Fibroblast of villous mesenchyme (primary cell): ENCODE measurements at regions not wholly inside any gene's neighbourhood (a gene's known extent, or its start where the extent isn't known, plus 50 kb on each side); places are given as distances from the start of the nearest gene placed in this dataset.

Source experiments
- DNase-seq: peaks from one replicate; pipeline ENCODE4 v3.0.0-alpha.2; 2010; ENCODE audit warnings: low read depth
- H3K4me3 ChIP-seq: 2 replicates; pipeline ENCODE4 v1.5.1; 2011; ENCODE audit warnings: low read depth, mild to moderate bottlenecking, low read length
- CTCF ChIP-seq: IDR thresholded peaks from 2 replicates; pipeline ENCODE4 v1.5.1; 2012; ENCODE audit warnings: low read depth, mild to moderate bottlenecking, low read length; ENCODE audit not compliant: insufficient read depth

- H3K4me3 ChIP-seq = no peak overlapping the region
- DNase-seq = no peak
- no peak for TF ChIP-seq CTCF
Measured at GRCh38 chr4:41331224-41331623, 74.5 kb downstream of the UCHL1 start.

GRCh38 chr4:41332510-41333054 is 75.9 kb downstream of the UCHL1 start:
- H3K4me3 ChIP-seq = no peak overlapping the region
- no peak for DNase-seq
- TF ChIP-seq CTCF = no peak

GRCh38 chr4:41334182-41334581 is 77.5 kb downstream of the UCHL1 start:
- no peak for TF ChIP-seq CTCF
- DNase-seq = no peak
- no peak overlapping the region for H3K4me3 ChIP-seq

DNA sequence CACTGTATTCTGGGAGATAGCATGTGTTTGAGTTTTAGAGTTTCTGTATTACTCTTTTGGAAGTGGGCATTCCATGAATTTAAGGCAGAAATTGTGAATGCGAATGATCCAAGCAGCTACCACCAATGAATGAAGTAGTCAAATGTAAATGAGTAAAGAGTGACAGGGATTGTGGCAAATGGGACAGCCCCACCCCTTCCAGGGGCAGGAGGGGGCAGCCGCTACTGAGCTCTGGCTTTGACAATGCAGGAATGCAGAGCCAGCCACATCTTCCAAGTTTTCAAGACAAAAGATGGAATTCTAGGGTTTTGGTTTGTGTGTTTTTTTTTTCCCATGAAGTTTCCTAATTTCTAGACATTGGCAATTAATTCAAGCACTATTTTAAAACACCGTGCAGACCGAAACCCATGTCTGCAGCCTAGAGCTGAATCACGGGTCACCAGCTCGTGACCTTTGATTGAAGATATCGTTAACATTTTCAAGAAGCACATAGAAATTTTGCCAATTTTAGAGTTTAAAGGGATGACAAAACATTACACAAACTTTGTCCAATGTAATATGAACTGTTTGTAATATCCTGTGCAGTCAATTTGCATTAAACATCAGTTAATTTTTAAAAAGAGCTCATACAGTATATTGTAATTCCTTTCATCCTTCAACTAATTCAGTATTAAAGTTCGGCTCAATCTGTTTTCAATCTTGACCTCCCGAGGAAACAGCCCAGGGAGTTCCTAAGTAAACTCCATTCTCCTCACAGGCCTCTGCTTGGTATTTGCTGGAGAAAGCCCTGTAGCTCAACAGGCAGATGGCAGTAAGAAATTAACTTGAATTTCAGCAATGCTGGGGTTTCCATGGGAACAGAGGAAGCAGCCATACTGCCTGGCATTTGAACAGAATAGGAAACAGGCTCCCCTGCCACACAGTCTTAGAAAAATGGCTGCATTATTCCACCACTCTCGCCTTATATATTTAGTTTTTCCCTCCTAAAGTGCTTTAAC is 83.4 kb downstream of the UCHL1 start:
- DNase-seq = peak; percentile 38
- no peak for TF ChIP-seq CTCF
- no peak overlapping the region for H3K4me3 ChIP-seq

- DNase-seq = peak; percentile 58
- TF ChIP-seq CTCF = no peak
- no peak overlapping the region for H3K4me3 ChIP-seq
Measured at GRCh38 chr4:41346306-41347061, 89.8 kb downstream of the UCHL1 start.

GRCh38 chr4:41349021-41349420 is 92.3 kb downstream of the UCHL1 start:
- no peak for DNase-seq

More at GRCh38 chr4:41349021-41349420, 92.3 kb downstream of the UCHL1 start:
- H3K4me3 ChIP-seq = no peak overlapping the region
- TF ChIP-seq CTCF = no peak
